ENCODE measurements at regions not wholly inside any gene's neighbourhood (a gene's known extent, or its start where the extent isn't known, plus 50 kb on each side); places are given as distances from the start of the nearest gene placed in this dataset.
"Not testable (repeated sequence)": the region's sequence is repeated elsewhere in the genome, so short reads cannot be mapped to it uniquely, and the experiment has no call there.

DNA sequence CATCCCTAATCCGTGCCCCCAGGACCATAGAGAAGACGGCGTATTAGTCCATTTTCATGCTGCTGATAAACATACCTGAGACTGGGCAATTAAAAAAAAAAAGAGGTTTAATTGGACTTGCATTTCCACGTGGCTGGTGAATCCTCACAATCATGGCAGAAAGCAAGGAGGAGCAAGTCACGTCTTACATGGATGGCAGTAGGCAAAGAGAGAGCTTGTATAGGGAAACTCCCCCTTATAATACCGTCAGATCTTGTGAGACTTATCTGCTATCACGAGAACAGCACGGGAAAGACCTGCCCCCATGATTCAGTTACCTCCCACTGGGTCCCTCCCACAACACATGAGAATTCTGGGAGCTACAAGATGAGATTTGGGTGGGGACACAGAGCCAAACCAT lies 145.8 kb upstream of the G2E3 start:
- CTCF ChIA-PET; H3K9me3 Mint-ChIP-seq (ENCODE audit: insufficient read depth); H3K27ac Mint-ChIP-seq; ATAC-seq; H3K27me3 Mint-ChIP-seq (ENCODE audit: low read depth); H3K4me1 Mint-ChIP-seq (ENCODE audit: low read depth); H3K36me3 Mint-ChIP-seq (ENCODE audit: low read depth); H3K4me3 Mint-ChIP-seq; POLR2A ChIA-PET; DNase-seq: not testable (repeated sequence)

- Mint-ChIP-seq H3K4me3 (no peak overlapping the region), H3K9me3 (ENCODE audit: insufficient read depth) (no peaks in the 10 kb centered on the region), H3K36me3 (ENCODE audit: low read depth) (no peaks in the 10 kb centered on the region), H3K4me1 (ENCODE audit: low read depth) (no peaks in the 10 kb centered on the region), H3K27ac (no peak overlapping the region), H3K27me3 (ENCODE audit: low read depth) (no peaks in the 10 kb centered on the region)
- ChIA-PET CTCF (no interaction called here), POLR2A (no interaction called here)
- DNase-seq = no peak
- no peak for ATAC-seq
Observed at GRCh38 chr14:30417121-30417520, 141.8 kb upstream of the G2E3 start.

GRCh38 chr14:30417999-30418398 lies 141.0 kb upstream of the G2E3 start:
- ChIA-PET POLR2A (no interaction called here), CTCF (no interaction called here)
- no peak overlapping the region for H3K4me3 Mint-ChIP-seq
- H3K27me3 Mint-ChIP-seq (ENCODE audit: low read depth) = no peaks in the 10 kb centered on the region
- no peak overlapping the region for H3K27ac Mint-ChIP-seq
- ATAC-seq = no peak
- no peak for DNase-seq
- H3K9me3 Mint-ChIP-seq (ENCODE audit: insufficient read depth) = no peaks in the 10 kb centered on the region
- H3K36me3 Mint-ChIP-seq (ENCODE audit: low read depth) = no peaks in the 10 kb centered on the region
- H3K4me1 Mint-ChIP-seq (ENCODE audit: low read depth) = no peaks in the 10 kb centered on the region

- CTCF ChIA-PET = no interaction called here
- Mint-ChIP-seq H3K4me1 (ENCODE audit: low read depth) (no peaks in the 10 kb centered on the region), H3K4me3 (no peak overlapping the region), H3K36me3 (ENCODE audit: low read depth) (no peaks in the 10 kb centered on the region), H3K27me3 (ENCODE audit: low read depth) (no peaks in the 10 kb centered on the region), H3K9me3 (ENCODE audit: insufficient read depth) (no peaks in the 10 kb centered on the region), H3K27ac (no peak overlapping the region)
- POLR2A ChIA-PET = no interaction called here
- ATAC-seq (no peak), DNase-seq (no peak)
Observed at GRCh38 chr14:30419037-30419436, 139.9 kb upstream of the G2E3 start.

DNA sequence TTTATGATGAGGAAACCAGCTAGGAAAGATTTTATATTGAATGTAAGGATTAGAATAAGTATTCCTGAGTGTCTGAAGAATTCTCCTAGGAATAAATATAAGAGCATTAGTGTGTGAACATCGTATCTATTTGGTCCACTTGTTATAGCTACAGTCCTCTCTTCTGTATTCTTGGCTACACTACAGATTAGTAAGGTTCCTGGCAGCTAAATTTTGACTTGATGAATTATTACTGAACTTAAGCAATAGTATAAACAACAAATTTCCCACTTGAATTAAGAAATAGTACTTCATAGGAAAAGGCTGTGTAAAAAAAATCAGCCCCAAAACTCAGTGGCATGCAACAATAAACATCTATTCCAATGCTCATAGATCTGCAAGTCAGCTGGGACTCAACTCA lies 138.4 kb upstream of the G2E3 start:
- ATAC-seq (no peak), DNase-seq (no peak)
- H3K4me1 Mint-ChIP-seq (ENCODE audit: low read depth) = no peaks in the 10 kb centered on the region
- H3K27me3 Mint-ChIP-seq (ENCODE audit: low read depth) = no peaks in the 10 kb centered on the region
- POLR2A ChIA-PET = no interaction called here
- H3K36me3 Mint-ChIP-seq (ENCODE audit: low read depth) = no peaks in the 10 kb centered on the region
- H3K27ac Mint-ChIP-seq = no peak overlapping the region
- CTCF ChIA-PET = no interaction called here
- H3K4me3 Mint-ChIP-seq = no peak overlapping the region
- no peaks in the 10 kb centered on the region for H3K9me3 Mint-ChIP-seq (ENCODE audit: insufficient read depth)

- Mint-ChIP-seq H3K36me3 (ENCODE audit: low read depth) (no peaks in the 10 kb centered on the region), H3K27ac (no peak overlapping the region), H3K27me3 (ENCODE audit: low read depth) (peaks cover 4% of the 10 kb centered on the region), H3K9me3 (ENCODE audit: insufficient read depth) (no peaks in the 10 kb centered on the region), H3K4me1 (ENCODE audit: low read depth) (no peaks in the 10 kb centered on the region), H3K4me3 (no peak overlapping the region)
- CTCF ChIA-PET = interaction anchor here (1.1 kb wide), 1 partner anchor 17 kb away, joined by 3 read pairs; no protein-coding TSS in a partner anchor
- POLR2A ChIA-PET = no interaction called here
- DNase-seq (no peak), ATAC-seq (no peak)
Observed at GRCh38 chr14:30426463-30426862, 132.5 kb upstream of the G2E3 start.

DNA sequence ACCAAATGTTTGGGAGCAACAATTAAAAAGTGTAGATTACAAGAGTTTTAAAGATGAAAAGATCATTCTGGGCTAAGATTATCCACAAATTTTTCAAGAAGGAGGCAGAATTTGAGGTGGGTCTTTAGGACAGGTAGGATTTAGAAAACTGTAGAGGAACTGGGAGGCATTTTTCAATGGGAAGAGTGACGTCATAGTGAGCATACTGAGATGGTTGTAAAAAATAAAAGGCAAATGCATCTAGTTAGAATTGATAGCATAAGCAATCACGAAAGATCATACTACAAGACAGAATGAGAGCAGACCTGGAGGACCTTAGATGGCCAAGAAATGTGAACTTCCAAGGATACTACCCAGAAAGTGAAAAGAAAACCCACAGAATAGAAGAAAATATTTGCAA lies 131.6 kb upstream of the G2E3 start:
- ATAC-seq (no peak), DNase-seq (no peak)
- ChIA-PET CTCF (no interaction called here), POLR2A (no interaction called here)
- peaks cover 4% of the 10 kb centered on the region for H3K27me3 Mint-ChIP-seq (ENCODE audit: low read depth)
- no peak overlapping the region for H3K27ac Mint-ChIP-seq
- H3K4me1 Mint-ChIP-seq (ENCODE audit: low read depth) = no peaks in the 10 kb centered on the region
- H3K4me3 Mint-ChIP-seq = no peak overlapping the region
- H3K36me3 Mint-ChIP-seq (ENCODE audit: low read depth) = no peaks in the 10 kb centered on the region
- no peaks in the 10 kb centered on the region for H3K9me3 Mint-ChIP-seq (ENCODE audit: insufficient read depth)

DNA sequence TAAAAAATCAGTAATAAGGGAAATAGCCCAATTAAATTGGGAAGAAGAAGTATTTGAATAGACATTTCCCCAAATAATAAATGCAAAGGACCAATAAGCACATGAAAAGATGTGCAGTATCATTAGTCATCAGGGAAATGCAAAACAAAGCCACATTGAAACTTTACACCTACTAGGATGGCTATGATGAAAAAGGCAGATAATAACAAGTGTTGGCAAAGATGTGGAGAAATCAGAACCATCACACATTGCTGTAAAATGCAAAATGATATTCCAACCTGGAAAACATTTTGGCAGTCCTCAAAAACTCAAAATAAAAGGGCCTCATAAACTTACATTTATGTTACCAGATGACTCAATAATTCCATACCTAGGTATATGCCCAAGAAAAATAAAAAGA lies 131.1 kb upstream of the G2E3 start:
- Mint-ChIP-seq H3K27ac (no peak overlapping the region), H3K9me3 (ENCODE audit: insufficient read depth) (no peaks in the 10 kb centered on the region), H3K4me3 (no peak overlapping the region), H3K4me1 (ENCODE audit: low read depth) (no peaks in the 10 kb centered on the region), H3K36me3 (ENCODE audit: low read depth) (no peaks in the 10 kb centered on the region), H3K27me3 (ENCODE audit: low read depth) (peaks cover 4% of the 10 kb centered on the region)
- ChIA-PET CTCF (no interaction called here), POLR2A (no interaction called here)
- ATAC-seq (no peak), DNase-seq (no peak)

GRCh38 chr14:30431552-30431951 lies 127.4 kb upstream of the G2E3 start:
- Mint-ChIP-seq H3K9me3 (ENCODE audit: insufficient read depth) (no peaks in the 10 kb centered on the region), H3K4me3 (no peak overlapping the region), H3K36me3 (ENCODE audit: low read depth) (no peaks in the 10 kb centered on the region), H3K4me1 (ENCODE audit: low read depth) (no peaks in the 10 kb centered on the region), H3K27ac (no peak overlapping the region), H3K27me3 (ENCODE audit: low read depth) (peaks cover 4% of the 10 kb centered on the region)
- ATAC-seq (no peak), DNase-seq (no peak)
- CTCF ChIA-PET = no interaction called here
- POLR2A ChIA-PET = no interaction called here

DNA sequence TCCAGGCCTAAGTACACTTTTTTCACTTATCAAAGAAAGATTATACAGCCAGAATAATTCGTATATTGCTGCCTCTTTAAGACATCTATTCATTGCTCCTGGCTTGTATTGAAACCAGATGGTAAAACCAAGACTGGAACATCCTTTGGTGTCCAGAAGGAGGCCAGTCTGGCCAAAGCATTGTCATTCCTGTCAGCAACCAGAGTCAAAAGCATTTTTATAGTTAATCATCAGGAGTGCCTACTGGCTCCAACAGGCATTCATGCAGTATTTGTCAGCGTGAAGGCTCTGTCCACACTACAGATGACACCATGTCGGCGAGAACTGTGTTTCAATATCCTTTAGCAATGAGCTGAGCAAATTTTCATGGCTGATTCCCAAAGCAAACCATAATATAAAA lies 118.0 kb upstream of the G2E3 start:
- ATAC-seq (no peak), DNase-seq (no peak)
- Mint-ChIP-seq H3K36me3 (ENCODE audit: low read depth) (no peaks in the 10 kb centered on the region), H3K27ac (no peak overlapping the region), H3K27me3 (ENCODE audit: low read depth) (peaks cover 4% of the 10 kb centered on the region), H3K4me1 (ENCODE audit: low read depth) (no peaks in the 10 kb centered on the region), H3K4me3 (no peak overlapping the region), H3K9me3 (ENCODE audit: insufficient read depth) (no peaks in the 10 kb centered on the region)
- POLR2A ChIA-PET = no interaction called here
- CTCF ChIA-PET = interaction anchor here (1.1 kb wide), 1 partner anchor 10 kb away, joined by 3 read pairs; no protein-coding TSS in a partner anchor

- Mint-ChIP-seq H3K9me3 (ENCODE audit: insufficient read depth) (no peaks in the 10 kb centered on the region), H3K4me1 (ENCODE audit: low read depth) (no peaks in the 10 kb centered on the region), H3K27me3 (ENCODE audit: low read depth) (peaks cover 4% of the 10 kb centered on the region), H3K4me3 (no peak overlapping the region), H3K27ac (no peak overlapping the region), H3K36me3 (ENCODE audit: low read depth) (no peaks in the 10 kb centered on the region)
- CTCF ChIA-PET = interaction anchor here (0.7 to 1.5 kb wide), 5 partner anchors 18 to 229 kb away, joined by 3 to 4 read pairs (median 3); no protein-coding TSS in a partner anchor
- ATAC-seq (no peak), DNase-seq (no peak)
- POLR2A ChIA-PET = no interaction called here
Observed at GRCh38 chr14:30443368-30444007, 115.5 kb upstream of the G2E3 start.

GRCh38 chr14:30444451-30444850 lies 114.5 kb upstream of the G2E3 start:
- CTCF ChIA-PET = no interaction called here
- Mint-ChIP-seq H3K27me3 (ENCODE audit: low read depth) (peaks cover 4% of the 10 kb centered on the region), H3K9me3 (ENCODE audit: insufficient read depth) (no peaks in the 10 kb centered on the region), H3K4me3 (no peak overlapping the region), H3K27ac (no peak overlapping the region), H3K36me3 (ENCODE audit: low read depth) (no peaks in the 10 kb centered on the region), H3K4me1 (ENCODE audit: low read depth) (no peaks in the 10 kb centered on the region)
- POLR2A ChIA-PET = no interaction called here
- DNase-seq = no peak
- no peak for ATAC-seq

DNA sequence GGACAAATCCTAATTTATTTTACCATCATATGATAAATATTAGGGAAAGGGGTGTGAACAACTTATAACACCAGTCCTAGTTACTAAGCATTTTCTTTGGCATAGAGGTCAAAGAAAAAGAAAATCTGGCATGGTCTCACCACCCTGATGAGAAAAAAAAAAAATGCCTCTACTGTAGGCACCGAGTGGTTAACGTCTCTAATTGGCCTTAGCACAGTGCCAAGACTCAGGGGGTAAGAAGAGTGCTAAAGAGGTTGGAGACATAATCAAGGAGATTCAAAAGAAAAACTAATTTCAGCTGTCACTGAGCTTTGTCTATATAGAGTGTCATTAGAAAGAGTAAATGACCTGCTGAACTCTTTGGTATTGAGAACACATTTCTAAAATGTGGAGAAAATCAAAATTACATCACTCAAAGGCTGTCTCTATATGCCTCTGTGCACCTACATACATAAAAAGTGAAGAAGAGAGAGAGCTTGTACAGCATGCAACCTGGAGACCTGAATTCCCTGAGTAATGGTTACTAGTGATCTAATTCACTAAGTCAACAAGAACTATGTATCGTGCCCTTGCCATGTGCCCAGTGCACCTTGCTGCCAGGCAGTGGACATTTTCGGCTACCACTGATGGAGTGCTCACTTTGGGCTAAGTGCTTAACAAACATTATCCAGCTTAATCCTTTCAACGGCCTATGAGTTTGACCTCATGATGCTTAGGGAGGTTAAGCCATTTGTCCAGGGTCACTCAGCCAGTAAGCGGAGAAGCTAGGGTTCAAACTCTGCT lies 113.8 kb upstream of the G2E3 start:
- DNase-seq (no peak), ATAC-seq (no peak)
- ChIA-PET CTCF (no interaction called here), POLR2A (no interaction called here)
- no peak overlapping the region for H3K27ac Mint-ChIP-seq
- peaks cover 4% of the 10 kb centered on the region for H3K27me3 Mint-ChIP-seq (ENCODE audit: low read depth)
- no peaks in the 10 kb centered on the region for H3K36me3 Mint-ChIP-seq (ENCODE audit: low read depth)
- H3K9me3 Mint-ChIP-seq (ENCODE audit: insufficient read depth) = no peaks in the 10 kb centered on the region
- H3K4me1 Mint-ChIP-seq (ENCODE audit: low read depth) = no peaks in the 10 kb centered on the region
- H3K4me3 Mint-ChIP-seq = no peak overlapping the region

All from activated CD8-positive, alpha-beta T cell treated with anti-CD3 and anti-CD28 coated beads, Interleukin-2, amount 10 ng/mL, durations not matched to agents 7 days and 5 days (primary cell).